ENCODE measurements at regions not wholly inside any gene's neighbourhood (a gene's known extent, or its start where the extent isn't known, plus 50 kb on each side); places are given as distances from the start of the nearest gene placed in this dataset.

GRCh38 chr5:115439042-115439441 lies 105.5 kb downstream of the FEM1C start:
- TF ChIP-seq CTCF (IDR thresholded peaks at IDR 0.05; ENCODE audit: insufficient read depth, low read length) (no peak), POLR2AphosphoS5 (IDR thresholded peaks at IDR 0.05; ENCODE audit: low read depth) (no peak), SPI1 (IDR thresholded peaks at IDR 0.05; ENCODE audit: borderline replicate concordance, low read depth) (no peak), GABPA (IDR thresholded peaks at IDR 0.05; ENCODE audit: low read depth) (no peak)
- TF ChIP-seq, protein P1, sequence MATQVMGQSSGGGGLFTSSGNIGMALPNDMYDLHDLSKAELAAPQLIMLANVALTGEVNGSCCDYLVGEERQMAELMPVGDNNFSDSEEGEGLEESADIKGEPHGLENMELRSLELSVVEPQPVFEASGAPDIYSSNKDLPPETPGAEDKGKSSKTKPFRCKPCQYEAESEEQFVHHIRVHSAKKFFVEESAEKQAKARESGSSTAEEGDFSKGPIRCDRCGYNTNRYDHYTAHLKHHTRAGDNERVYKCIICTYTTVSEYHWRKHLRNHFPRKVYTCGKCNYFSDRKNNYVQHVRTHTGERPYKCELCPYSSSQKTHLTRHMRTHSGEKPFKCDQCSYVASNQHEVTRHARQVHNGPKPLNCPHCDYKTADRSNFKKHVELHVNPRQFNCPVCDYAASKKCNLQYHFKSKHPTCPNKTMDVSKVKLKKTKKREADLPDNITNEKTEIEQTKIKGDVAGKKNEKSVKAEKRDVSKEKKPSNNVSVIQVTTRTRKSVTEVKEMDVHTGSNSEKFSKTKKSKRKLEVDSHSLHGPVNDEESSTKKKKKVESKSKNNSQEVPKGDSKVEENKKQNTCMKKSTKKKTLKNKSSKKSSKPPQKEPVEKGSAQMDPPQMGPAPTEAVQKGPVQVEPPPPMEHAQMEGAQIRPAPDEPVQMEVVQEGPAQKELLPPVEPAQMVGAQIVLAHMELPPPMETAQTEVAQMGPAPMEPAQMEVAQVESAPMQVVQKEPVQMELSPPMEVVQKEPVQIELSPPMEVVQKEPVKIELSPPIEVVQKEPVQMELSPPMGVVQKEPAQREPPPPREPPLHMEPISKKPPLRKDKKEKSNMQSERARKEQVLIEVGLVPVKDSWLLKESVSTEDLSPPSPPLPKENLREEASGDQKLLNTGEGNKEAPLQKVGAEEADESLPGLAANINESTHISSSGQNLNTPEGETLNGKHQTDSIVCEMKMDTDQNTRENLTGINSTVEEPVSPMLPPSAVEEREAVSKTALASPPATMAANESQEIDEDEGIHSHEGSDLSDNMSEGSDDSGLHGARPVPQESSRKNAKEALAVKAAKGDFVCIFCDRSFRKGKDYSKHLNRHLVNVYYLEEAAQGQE (IDR thresholded peaks at IDR 0.05; ENCODE audit: insufficient replicate concordance, low read depth): no peak
